ENCODE measurements at regions not wholly inside any gene's neighbourhood (a gene's known extent, or its start where the extent isn't known, plus 50 kb on each side); places are given as distances from the start of the nearest gene placed in this dataset.

DNA sequence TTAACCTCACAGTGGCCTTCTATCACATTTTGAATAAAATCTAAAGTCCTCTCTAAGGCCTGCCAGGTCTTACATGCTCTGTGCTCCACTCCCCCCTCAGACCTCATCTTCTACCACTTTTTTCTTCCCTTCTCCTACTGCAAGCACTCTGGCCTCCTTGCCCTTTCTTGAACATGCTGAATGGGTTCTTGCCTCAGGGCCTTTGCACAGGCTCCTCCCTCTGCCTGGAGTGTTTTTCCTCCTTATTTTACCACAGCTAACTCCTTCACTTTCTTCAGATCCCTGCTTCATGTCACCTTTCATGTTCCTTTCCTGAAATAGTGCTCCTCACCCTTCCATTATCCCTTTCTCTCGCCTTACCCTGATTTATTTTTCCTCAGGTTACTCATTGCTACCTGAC lies 97.9 kb upstream of the FOXP4 start:
- TF ChIP-seq ZFP3 (CRISPR knock-in tag; IDR thresholded peaks at IDR 0.05) (no peak), PPARA (CRISPR knock-in tag; IDR thresholded peaks at IDR 0.05; ENCODE audit: borderline replicate concordance) (no peak), OSR1 (CRISPR knock-in tag; IDR thresholded peaks at IDR 0.05) (no peak), ZNF565 (CRISPR knock-in tag; conservative IDR thresholded peaks at IDR 0.05; ENCODE audit: low read depth) (no peak), ZFP30 (CRISPR knock-in tag; IDR thresholded peaks at IDR 0.05) (no peak), ARNTL (CRISPR knock-in tag; IDR thresholded peaks at IDR 0.05; ENCODE audit: borderline replicate concordance, low read depth) (no peak), ZNF8 (CRISPR knock-in tag; IDR thresholded peaks at IDR 0.05) (no peak), ISL1 (CRISPR knock-in tag; IDR thresholded peaks at IDR 0.05) (no peak)
- TF ChIP-seq, protein P1, sequence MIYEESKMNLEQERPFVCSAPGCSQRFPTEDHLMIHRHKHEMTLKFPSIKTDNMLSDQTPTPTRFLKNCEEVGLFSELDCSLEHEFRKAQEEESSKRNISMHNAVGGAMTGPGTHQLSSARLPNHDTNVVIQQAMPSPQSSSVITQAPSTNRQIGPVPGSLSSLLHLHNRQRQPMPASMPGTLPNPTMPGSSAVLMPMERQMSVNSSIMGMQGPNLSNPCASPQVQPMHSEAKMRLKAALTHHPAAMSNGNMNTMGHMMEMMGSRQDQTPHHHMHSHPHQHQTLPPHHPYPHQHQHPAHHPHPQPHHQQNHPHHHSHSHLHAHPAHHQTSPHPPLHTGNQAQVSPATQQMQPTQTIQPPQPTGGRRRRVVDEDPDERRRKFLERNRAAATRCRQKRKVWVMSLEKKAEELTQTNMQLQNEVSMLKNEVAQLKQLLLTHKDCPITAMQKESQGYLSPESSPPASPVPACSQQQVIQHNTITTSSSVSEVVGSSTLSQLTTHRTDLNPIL (CRISPR knock-in tag; IDR thresholded peaks at IDR 0.05; ENCODE audit: low read depth) = no peak

Measured in SK-N-SH treated with all-trans-retinoic acid at 6 μM for 48 hours (cell line).